Adrenal gland (tissue), 5 donors: ENCODE measurements at regions not wholly inside any gene's neighbourhood (a gene's known extent, or its start where the extent isn't known, plus 50 kb on each side); places are given as distances from the start of the nearest gene placed in this dataset.

ENCODE experiments used
- CTCF ChIP-seq, 6 experiments: fragments of 450-650 bp in 4 of 6; fragments of 200-600 bp in 2 of 6; sonication (generic) in 1 of 6; IDR thresholded peaks; 1 replicate in 5 of 6; 2 replicates in 1 of 6; pipeline versions ENCODE4 v1.5.1 to v1.8.0; 2016 to 2021; ENCODE audit warnings: antibody characterized with exemption in 6 of 6, mild to moderate bottlenecking in 2 of 6, moderate library complexity in 1 of 6
- POLR2A ChIP-seq, 2 donors: fragments of 450-650 bp; IDR thresholded peaks; one replicate each; pipeline ENCODE4 v1.6.1; 2017; ENCODE audit warnings: antibody characterized with exemption in 2 of 2, mild to moderate bottlenecking in 2 of 2, moderate library complexity in 1 of 2
- donor health status: DM: no; HTN: no; CAD: no.

GRCh38 chr4:141501395-141501794 lies 135.0 kb upstream of the IL15 start:
- TF ChIP-seq POLR2A (IDR thresholded peaks at IDR 0.05): no peak
- no peak for TF ChIP-seq CTCF (IDR thresholded peaks at IDR 0.05)
